ENCODE measurements at regions not wholly inside any gene's neighbourhood (a gene's known extent, or its start where the extent isn't known, plus 50 kb on each side); places are given as distances from the start of the nearest gene placed in this dataset.

DNA sequence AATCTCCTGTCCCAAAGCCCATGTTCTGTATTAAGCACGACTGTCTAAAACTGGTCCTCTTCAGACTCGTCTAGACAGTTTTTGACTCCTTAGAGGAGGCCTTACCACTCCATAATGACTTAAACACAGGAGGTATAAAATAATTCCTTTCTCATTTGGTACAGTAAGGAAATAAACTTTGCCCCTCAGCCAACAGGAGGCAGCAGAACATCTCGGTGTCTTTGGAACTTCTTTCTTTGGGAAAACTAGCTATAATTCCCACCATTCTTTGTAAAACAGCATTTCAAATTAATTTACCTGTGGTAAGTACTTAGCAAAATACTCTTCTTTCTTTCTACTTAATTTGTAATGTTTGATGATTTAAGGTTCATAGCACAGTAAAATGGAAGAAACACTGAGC lies 292.7 kb upstream of the G2E3 start:
- Histone ChIP-seq H3K9ac (ENCODE audit: low read length in 3 of 3) (no peak overlapping the region), H3K4me1 (ENCODE audit: control insufficient read depth in 2 of 3, insufficient read depth in 2 of 3, low read depth in 1 of 3, low read length in 3 of 3) (no peaks in the 10 kb centered on the region), H3K36me3 (ENCODE audit: control insufficient read depth in 2 of 3, insufficient read depth in 3 of 3, low read length in 3 of 3) (no peaks in the 10 kb centered on the region), H3K4me3 (ENCODE audit: low read length in 3 of 3) (no peak overlapping the region), H3K27ac (ENCODE audit: low read depth in 2 of 2, low read length in 2 of 2) (no peak overlapping the region), H3K27me3 (ENCODE audit: control insufficient read depth, insufficient read depth, low read length) (no peaks in the 10 kb centered on the region), H3K9me3 (ENCODE audit: control insufficient read depth in 2 of 3, insufficient read depth in 1 of 3, low read length in 3 of 3) (no peaks in the 10 kb centered on the region)
- DNase-seq (no peak), FAIRE-seq (no peak)
- TF ChIP-seq, protein P1, sequence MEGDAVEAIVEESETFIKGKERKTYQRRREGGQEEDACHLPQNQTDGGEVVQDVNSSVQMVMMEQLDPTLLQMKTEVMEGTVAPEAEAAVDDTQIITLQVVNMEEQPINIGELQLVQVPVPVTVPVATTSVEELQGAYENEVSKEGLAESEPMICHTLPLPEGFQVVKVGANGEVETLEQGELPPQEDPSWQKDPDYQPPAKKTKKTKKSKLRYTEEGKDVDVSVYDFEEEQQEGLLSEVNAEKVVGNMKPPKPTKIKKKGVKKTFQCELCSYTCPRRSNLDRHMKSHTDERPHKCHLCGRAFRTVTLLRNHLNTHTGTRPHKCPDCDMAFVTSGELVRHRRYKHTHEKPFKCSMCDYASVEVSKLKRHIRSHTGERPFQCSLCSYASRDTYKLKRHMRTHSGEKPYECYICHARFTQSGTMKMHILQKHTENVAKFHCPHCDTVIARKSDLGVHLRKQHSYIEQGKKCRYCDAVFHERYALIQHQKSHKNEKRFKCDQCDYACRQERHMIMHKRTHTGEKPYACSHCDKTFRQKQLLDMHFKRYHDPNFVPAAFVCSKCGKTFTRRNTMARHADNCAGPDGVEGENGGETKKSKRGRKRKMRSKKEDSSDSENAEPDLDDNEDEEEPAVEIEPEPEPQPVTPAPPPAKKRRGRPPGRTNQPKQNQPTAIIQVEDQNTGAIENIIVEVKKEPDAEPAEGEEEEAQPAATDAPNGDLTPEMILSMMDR (IDR thresholded peaks at IDR 0.05; ENCODE audit: borderline replicate concordance, extremely low read depth, insufficient read depth) = no peak
- intact Hi-C loops (cut with DNase I) = no loop called here

DNA sequence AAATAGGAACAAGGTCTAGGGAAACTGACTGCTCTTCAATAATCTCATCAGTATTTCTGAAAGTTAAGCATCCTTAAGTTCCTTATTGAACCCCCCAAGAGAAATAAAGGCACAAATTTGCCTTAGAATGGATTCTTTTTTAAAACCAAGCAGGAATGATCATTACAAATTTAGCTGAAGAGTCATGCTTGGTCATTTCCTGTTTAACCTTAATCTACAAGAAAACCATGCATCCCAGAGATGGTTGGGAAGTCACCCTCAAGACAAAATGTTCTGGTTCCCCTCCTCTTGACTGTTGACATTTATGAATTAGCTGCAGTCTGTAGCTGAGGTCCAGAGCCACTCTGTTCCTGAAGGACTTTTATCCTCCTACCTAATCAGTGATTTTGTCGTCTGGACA lies 291.8 kb upstream of the G2E3 start:
- intact Hi-C loops (cut with DNase I) = no loop called here
- H3K4me3 ChIP-seq (ENCODE audit: low read length in 3 of 3) = no peak overlapping the region
- no peak overlapping the region for H3K27ac ChIP-seq (ENCODE audit: low read depth in 2 of 2, low read length in 2 of 2)
- H3K27me3 ChIP-seq (ENCODE audit: control insufficient read depth, insufficient read depth, low read length) = no peaks in the 10 kb centered on the region
- TF ChIP-seq, protein P1 (IDR thresholded peaks at IDR 0.05; ENCODE audit: borderline replicate concordance, extremely low read depth, insufficient read depth) = no peak
- no peak for DNase-seq
- H3K36me3 ChIP-seq (ENCODE audit: control insufficient read depth in 2 of 3, insufficient read depth in 3 of 3, low read length in 3 of 3) = no peaks in the 10 kb centered on the region
- FAIRE-seq = no peak
- H3K9ac ChIP-seq (ENCODE audit: low read length in 3 of 3) = no peak overlapping the region
- no peaks in the 10 kb centered on the region for H3K9me3 ChIP-seq (ENCODE audit: control insufficient read depth in 2 of 3, insufficient read depth in 1 of 3, low read length in 3 of 3)
- no peaks in the 10 kb centered on the region for H3K4me1 ChIP-seq (ENCODE audit: control insufficient read depth in 2 of 3, insufficient read depth in 2 of 3, low read depth in 1 of 3, low read length in 3 of 3)

DNA sequence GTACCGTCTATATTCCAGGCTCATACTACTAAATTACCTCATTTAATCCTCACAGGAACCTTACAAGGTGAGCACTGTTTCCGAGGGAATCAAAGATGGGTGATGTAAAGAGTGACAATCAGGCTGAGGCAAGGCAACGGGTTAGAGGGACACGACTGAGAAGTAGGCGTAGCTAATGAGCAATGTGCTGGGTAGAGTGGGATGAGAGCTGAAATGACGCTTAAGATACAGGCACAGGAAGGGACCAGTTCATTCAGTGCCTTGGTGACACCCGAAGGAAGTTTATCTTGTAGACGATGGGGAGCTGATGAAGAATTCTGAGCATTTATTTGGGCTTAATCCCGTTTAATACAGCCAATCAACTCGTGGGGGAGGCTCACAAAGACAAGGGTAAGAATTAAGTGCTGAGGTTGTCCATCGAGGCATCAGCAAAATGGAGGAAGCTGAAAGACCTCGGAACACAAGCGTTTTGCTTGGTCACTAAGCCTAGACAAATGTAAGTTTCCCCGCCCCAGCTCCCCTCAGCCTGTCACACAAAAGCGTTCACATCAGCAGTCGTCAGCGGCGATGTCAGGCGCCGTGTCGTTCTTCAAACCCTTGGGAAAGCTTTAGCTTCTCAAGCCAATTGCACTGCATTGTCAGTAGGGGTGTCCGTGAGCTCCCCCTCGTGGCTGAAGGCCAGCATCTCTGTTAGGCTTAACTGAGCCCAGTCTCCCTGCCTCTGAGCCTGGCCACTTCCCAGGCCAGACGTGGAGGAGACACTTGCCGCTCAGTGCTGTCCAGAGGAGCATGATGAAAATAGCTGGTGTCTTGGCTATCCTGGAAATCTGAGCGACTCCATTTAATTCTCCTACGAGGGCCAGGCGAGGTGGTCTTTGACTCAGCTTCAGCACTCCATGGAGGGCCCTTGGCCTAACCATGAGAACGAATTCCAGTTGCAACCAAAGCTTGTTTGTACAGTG lies 288.5 kb upstream of the G2E3 start:
- no peaks in the 10 kb centered on the region for H3K9me3 ChIP-seq (ENCODE audit: control insufficient read depth in 2 of 3, insufficient read depth in 1 of 3, low read length in 3 of 3)
- H3K4me1 ChIP-seq (ENCODE audit: control insufficient read depth in 2 of 3, insufficient read depth in 2 of 3, low read depth in 1 of 3, low read length in 3 of 3) = no peaks in the 10 kb centered on the region
- H3K4me3 ChIP-seq (ENCODE audit: low read length in 3 of 3) = peak overlapping the region; percentile 34 to 52 (median 46)
- DNase-seq (peak; percentile 86 to 92 (median 91)), FAIRE-seq (no peak)
- intact Hi-C loops (cut with DNase I) = no loop called here
- no peak overlapping the region for H3K27ac ChIP-seq (ENCODE audit: low read depth in 2 of 2, low read length in 2 of 2)
- H3K36me3 ChIP-seq (ENCODE audit: control insufficient read depth in 2 of 3, insufficient read depth in 3 of 3, low read length in 3 of 3) = no peaks in the 10 kb centered on the region
- TF ChIP-seq, protein P1 (IDR thresholded peaks at IDR 0.05; ENCODE audit: borderline replicate concordance, extremely low read depth, insufficient read depth) = peak; percentile 87
- H3K9ac ChIP-seq (ENCODE audit: low read length in 3 of 3) = no peak overlapping the region
- no peaks in the 10 kb centered on the region for H3K27me3 ChIP-seq (ENCODE audit: control insufficient read depth, insufficient read depth, low read length)
